ENCODE measurements at regions not wholly inside any gene's neighbourhood (a gene's known extent, or its start where the extent isn't known, plus 50 kb on each side); places are given as distances from the start of the nearest gene placed in this dataset.
"Not testable (repeated sequence)": the region's sequence is repeated elsewhere in the genome, so short reads cannot be mapped to it uniquely, and the experiment has no call there.

DNA sequence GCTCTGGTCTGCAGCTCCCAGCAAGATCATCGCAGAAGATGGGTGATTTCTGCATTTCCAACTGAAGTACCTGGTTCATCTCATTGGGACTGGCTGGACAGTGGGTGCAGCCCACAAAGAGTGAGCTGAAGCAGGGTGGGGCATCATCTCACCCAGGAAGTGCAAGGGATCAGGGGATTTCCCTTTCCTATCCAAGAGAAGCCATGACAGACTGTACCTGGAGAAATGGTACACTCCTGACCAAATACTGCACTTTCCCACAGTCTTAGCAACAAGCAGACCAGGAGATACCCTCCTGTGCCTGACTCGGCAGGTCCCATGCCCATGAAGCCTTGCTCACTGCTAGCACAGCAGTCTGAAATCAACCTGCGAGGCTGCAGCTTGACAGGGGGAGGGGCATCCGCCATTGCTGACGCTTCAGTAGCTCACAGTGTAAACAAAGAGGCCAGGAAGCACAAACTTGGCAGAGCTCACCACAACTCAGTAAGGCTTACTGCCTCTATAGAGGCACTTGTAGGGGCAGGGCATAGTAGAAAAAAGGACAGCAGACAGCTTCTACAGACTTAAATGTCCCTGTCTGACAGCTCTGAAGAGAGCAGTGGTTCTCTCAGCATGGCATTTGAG lies 60.5 kb downstream of the AREG start:
- DNase-seq, result not testable (repeated sequence)

DNA sequence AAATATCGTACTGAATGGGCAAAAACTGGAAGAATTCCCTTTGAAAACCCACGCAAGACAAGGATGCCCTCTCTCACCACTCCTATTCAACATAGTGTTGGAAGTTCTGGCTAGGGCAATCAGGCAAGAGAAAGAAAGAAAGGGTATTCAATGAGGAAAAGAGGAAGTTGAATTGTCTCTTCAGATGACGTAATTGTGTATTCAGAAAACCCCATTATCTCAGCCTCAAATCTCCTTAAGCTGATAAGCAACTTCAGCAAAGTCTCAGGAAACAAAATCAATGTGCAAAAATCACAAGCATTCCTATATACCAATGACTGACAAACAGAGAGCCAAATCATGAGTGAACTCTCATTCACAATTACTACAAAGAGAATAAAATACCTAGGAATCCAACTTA lies 64.4 kb downstream of the AREG start:
- not testable (repeated sequence) for DNase-seq

DNA sequence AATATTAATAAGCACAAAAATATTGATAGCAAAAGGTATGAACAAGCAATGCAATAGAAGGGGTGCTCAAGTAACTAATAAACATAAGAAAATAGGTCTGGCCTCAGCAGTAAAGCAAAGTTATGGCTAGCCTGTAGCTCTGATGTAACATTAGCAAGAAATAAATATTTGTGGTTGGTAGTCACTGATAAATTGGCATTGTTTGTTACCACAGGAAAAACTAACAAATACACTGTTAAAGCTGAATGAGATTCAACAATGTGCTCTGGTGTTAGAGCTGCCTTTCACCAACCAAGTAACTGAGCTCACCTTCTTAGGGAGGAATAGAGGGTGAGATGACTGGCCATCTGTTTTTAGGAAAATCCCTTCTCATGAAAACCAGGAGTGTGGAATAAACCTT lies 71.4 kb downstream of the AREG start:
- DNase-seq, result no peak

DNA sequence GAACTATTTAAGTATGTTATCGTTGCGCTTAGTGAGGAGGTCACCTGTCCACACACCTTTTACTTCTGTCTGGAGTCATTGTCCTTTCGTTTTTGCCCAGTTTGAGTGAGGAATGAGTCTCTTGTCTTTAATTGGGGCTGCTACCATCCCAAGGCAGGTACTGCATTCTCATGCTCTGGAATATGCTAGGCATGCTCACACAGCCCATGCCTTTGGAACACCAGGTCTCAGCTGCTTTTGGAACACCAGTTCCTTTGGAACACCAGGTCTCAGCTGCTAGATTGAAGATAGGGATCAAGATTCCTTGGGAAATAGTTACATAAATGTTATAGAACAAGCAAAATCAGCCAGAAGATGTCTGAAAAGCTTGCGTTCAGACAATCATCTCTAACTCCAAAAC lies 73.1 kb downstream of the AREG start:
- no peak for DNase-seq

DNA sequence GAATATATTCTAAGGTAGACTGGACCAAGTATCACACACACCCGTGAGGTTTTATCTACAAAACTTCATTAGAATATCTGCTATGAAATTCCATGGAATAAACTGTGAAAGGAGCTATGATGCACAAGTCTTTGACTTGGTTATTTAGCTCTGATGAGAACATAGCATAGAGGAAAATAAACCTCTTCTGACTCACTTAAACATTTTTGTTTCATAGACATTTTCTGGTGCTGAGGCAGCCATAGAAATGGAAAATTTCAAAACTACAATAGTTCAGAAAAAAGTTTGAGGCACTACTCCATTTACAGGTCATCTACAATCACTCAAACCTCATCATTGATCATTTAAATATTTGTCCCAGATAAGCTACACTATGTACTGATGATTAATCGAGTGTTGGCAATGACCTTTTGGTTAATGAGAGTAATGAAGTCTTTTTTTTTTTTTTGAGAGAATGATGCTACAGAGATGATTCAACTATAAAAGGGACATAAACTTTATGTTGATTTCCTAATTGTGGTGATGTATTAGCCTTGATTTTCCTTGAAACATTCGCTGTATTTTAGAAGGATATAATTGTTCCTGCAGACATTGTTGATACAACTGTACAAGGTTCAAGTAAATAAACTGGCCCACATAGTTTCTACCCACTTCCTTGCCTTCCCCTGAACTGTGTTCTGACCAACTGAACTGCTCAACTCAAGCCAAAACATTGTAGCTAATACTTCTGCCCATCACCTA lies 77.5 kb downstream of the AREG start:
- no peak for DNase-seq

DNA sequence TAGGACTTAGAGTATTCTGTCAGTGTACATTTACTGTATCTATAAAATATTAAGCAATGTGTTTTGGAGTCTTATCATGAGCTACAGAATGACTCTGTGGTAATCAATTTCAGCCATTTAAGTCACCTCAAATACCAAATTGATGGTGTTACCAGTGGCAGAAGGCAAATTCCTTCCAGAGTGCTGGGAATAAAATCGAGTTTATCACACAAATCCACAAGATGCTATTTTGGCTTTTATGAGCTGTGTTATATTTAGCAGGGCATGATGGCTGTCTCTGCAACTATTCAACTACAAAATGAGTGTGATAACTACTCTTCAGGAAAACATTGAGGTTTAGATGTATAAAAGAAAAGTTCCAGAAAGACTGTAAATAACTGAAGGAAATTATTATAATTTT lies 78.2 kb downstream of the AREG start:
- DNase-seq, result no peak

DNA sequence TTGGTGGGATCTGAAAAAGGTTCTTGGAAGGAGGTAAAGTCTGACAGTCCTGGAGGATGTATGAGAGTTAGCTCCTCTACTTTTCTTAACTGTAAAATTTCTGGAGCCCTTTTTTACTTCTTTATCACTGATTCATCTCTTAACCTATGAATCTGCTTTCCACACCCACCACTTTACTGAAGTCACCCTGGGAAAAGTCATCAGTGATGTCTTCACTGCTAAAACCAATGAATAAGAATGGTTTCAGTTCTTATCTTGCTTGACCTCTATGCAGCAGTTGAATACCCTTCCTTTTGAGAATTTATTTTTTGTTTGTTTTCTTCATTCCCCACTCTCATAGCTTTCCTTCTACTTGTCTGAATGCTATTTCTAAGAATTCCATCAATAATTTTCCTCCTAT lies 80.0 kb downstream of the AREG start:
- DNase-seq, result no peak

DNA sequence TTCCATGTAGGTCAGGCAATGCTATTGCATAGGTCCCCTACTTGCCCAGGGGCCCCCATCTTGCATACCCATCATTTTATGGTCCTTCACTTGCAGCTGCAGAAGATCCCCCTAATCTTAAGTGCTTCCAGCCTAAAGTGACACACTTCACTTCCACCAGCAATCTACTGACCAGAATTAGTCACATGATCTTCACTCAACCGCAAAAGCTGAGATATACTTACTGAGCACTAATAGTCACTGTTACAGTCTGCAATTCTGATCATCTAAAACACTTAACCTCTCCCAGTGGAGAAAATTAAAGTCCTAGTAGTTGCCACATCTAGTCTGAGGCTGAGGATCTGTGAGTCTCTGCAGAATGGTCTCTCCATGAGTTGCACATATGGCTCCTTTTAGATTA lies 82.1 kb downstream of the AREG start:
- DNase-seq, result no peak

DNA sequence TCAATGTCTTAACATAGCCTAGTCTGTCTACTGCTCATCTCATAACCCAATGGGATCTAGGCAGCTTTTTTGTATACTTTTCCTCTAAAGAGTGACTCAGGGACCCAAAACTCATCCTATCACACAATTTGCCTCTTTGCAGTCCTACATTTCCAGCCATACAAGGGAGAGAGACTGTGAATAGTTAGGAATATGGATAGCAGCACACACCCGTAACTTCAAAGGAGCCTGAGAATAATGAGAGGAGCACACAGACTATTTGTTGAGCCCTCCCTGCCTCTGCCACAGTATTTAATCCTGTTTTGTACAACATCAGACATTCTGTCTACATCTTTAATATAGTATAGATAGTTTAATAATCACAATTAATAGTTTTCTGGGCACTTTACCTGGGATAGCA lies 83.2 kb downstream of the AREG start:
- DNase-seq, result no peak

DNA sequence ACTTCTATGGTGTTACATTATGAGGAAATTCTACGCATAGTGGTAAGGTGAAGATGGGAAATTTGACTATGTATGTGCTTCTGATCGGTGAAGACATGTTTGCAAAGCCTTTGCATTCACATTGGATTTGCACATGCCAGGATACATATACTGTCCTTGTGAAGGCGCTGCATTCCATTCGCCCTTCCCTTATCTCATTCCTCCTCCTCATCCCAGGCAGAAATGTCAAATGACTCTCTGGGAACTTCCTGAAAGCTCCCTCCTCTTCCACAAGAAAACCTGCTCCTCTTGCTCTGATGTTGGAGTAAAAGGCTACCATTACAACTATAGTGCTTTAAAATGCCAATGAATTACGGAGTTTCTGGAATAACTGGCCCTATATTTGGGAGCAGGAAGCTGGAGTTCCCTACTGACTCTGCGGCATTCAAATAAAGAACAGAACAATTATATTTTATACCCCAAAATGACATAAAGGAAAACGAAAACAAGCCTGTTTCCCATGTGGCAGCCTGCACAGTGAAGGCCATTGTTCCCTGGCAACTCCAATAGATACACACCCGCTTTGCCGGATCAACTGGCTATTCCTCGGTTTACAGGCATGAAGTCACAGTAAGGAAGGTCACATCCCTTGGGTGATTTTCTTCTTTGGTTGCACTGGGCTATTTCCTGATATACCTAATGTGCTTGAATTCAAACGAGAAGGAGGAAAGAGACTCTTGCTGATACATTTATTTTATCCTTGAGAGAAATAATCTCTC lies 84.5 kb downstream of the AREG start:
- no peak for DNase-seq

DNA sequence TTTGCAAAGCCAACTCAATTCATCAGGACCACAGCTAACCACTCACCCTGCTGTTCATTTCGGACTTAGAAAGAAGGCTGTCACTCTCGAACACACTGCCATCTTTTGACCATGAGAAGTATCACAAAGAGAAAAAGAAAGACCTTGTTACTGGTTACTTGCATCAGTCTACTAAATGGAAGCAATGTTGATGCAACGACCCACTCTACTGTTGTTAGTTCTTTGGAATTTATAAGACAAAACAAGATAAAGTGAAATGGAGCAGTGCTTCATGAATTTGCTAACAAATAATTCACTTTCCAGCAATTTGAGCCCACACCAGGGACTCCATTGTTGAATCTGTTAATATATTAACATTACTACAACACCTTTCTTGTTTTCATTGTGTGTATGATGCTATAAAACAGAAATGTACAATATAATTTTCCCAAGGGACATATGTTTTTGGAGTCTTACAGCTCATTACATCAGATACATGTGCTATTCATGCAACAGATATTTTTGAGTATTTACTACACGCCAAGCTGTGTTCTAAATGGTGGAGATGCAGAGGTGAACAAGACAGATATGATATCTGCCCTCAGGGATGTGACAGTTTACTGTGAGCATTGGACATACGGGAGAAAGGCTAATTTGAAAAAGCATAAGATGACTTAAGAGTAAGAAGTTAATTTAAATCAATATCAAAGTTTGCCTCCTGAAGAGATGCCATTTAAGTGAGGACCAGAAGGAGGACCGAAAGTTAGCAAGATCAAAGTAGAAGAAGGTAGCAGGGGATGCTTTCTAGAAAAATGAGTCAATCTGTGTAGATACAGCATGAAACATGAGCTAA lies 87.2 kb downstream of the AREG start:
- peak; percentile 1 for DNase-seq

DNA sequence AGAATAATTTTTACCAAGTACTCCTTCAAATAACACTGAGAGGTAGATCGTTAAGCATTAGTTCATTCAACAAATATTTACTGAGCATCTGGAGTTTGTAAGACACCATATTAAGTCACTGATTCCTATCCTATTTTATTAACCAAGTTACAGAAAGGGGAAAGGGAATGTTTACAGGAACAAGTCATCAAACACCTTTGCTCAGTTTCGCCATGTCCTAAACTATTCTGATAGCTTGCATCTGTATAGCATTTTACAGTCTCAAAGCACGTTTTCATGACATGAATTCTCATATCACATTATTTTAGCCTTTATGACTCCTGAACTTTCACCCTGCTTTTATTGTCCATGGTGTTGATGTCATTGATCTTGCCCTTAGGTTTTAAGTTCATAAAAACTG lies 89.2 kb downstream of the AREG start:
- no peak for DNase-seq

DNA sequence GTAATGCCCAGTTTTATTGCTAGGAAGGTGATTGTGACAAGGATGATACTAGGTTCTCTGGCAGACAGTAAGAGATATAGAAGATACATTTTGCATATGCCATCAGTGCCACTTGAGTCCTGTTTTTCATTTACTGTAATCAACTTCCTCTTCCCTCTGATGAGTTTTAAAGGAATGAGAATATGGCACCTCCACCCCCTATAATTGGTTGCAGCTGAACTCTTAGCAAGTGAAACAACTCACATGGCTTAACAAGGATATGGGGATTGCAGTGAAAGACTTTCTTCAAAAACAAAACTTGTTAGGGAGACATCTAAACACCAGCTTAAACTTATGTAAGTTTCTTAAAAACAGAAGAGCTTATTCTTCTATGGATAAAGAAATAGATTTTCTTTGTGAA lies 90.0 kb downstream of the AREG start:
- DNase-seq, result no peak

DNA sequence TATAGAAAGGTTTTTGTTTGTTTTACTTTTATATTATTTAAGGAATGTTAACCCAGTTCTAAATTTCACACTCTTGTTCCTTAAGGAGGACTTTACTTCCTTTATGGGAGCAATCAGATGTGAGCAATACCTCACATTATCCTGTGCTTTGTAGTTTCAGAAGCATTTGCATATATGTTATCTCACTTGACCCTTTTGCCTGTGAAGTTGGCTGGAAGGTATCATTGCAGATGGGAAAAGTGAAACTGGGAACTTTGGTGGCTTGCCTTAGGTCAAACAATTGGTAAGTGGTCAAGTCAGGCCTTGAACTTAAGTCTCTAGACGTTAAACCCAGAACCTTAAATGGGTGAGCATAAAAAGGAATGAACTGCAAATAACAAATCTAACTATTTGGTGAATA lies 90.6 kb downstream of the AREG start:
- no peak for DNase-seq

DNA sequence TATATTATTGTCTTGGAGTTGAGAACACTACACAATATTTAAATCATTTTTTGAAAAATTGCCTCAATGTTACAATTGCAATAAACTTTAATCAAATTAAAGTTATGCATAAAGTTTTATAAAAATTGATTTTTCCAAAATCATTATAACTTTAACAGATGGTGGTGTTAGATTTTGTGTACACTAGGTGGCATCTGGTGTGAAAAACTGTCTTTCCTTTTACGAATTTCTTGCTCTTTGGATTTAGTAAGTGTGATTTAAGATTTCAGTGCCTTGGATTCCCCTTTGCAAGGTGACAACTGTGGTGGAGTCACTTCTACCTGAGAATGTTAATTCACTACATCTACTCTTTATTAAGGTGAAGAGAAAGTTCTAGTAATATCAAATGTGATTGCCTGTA lies 91.6 kb downstream of the AREG start:
- no peak for DNase-seq

DNA sequence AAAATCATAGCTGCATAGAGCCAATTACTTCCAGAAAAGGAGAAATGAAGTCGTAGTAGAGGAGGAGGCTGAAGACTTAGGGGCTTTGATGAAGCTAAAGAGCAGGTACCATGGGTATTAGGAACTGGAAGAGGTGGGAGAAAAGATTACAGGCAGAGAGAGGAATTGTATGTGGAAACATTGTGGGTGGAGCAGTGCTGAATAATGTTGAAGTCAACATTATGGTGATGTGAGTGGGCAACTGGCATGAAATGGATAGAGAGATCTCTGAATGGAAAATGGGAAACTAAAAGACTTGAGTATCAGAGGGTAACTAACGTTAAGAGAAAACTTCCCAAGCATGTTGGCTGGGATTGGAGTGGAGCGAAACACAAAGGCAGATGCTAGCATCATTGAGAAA lies 92.5 kb downstream of the AREG start:
- DNase-seq, result no peak

DNA sequence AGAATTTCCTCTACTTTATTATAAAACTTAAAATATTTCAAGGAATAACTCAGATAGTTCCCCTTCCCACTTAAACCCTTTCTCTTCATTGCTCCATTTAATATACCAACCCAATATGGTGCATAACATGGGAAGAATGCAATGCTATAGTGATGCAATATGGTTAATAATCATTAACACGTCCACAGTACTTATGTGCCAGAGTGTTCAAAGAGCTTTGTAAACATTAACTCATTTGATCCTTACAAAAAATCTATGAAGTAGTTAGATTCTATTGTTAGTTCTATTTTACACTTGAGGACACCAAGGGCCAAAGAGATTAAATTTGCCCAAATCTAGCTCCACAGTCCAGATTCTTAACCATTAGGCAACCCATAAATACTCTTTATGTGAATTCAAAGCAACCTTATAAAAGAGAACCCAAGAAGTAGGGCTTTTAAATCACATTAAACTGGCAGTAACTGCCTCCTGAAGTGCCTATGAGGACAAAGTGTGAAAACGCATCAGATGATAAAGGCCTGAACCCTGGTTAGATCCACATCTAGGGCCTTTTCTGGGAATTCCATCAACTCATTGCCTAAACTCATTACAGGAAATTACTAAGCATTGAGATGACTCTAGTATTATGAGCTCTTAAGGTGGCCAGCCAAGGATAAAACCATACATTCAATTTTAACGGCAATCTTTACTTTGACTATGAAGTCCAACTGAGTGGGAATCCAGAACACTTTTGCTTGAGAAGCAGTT lies 94.3 kb downstream of the AREG start:
- DNase-seq, result no peak

DNA sequence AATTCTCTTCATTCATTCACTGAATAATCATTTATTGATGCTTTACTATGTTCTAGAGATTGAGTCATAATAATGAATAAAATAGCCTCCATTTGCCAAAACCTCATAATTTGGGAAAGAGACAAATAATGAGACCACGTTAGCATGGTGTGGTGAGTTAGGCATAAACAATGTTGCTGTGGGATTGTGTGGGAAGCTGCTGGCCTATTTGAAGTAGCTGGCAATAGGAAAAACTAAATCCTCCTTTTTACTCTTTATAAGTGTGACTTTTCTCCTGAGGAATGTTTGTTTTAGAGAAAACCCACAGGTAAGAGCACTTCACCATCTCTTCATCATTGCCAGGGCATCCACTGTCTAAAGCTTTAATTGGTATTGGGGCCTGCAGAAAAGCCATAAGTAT lies 95.3 kb downstream of the AREG start:
- DNase-seq, result no peak

DNA sequence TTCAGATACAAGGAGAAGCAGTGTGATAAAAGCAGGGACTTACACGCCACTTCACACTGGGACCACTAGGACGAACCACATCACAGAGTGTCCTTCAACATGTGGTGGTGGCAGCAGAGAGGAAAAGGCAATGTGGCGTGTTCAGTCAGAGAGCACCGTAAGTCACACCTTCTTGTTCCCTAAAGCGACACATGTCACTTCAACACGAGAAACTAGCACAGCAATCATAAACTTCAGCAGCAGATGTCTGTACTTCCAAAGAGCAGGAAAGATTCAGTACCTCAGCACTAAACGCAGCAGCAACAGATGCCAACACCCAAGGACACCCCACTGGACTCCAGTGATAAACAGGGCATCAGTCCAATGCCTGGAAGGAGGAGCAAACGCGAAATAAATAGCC lies 96.7 kb downstream of the AREG start:
- DNase-seq, result no peak

DNA sequence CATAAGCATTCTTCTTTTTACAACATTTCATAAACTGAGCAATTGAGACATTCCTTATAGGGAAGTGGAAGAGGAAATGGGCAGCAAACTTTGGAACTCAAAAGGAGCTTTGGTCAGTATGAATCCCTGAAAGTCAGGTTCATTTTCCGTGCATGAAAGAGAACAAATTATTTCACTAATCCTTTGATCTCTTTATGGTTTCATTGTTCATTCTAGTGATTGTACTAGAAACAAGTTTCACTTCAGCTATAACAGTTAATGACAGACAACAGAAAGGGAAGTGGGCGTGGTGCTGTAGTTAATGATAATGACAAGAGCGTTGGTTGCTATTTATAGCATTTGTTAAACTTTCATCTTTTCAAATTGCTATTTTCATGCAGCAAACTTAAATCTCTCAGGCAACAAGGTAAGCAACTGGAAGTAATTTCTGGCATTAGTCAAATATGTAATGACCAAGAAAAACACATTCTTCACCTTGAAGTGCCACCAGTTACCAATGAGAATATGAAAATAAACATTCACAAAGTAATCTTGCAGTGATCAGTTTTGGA lies 98.4 kb downstream of the AREG start:
- no peak for DNase-seq

DNA sequence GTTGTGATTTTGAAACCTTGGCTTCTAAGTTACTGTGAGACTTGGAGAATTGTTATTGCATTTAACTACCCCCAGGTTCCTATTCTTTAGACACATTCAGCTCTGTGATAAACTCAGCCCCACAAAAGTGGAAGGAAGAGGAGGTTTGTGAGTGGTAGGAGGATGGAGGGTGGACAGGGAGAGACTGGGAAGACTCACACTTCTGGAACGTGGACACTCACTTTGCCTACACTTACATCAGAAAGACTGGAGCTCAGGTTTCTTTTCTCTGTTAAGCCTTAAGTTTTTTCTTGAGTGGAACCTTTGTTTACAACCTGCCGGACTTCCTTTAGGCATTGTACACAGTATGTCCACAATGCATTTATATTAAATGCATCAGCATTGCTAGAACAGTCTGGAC lies 99.0 kb downstream of the AREG start:
- no peak for DNase-seq

DNA sequence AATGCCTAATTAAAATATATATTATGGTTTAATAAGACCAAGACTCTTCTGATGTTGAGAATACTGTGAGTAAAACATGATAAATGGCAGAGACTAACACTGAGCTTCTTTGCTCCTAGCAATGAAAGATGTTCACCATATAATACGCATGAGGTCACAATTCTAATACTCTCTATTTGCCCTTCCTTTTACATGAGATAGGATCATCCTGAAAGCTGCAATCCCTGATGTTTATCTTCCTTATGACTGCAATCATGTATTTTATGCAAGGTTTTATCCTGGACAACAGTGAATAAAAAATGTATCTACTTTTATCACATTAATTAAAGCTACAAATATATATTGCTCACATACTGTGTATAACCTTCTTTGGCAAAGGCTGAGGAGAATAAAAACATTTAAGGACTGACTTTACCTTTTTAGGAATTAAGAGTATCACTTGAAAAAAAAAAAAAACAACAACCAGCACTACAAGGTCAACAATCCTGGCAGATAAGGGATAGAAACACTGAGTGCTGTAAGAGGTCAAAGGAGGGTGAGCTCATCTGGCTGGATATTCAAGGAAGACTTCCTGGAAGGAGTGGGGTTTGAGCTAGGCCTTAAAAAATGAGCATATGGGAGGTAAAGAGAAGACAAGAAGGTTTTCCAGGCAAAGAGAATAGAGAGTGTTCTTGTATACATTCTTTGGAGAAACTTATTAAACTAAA lies 99.9 kb downstream of the AREG start:
- DNase-seq, result no peak
